Liver (tissue), 8 donors: ENCODE measurements at regions not wholly inside any gene's neighbourhood (a gene's known extent, or its start where the extent isn't known, plus 50 kb on each side); places are given as distances from the start of the nearest gene placed in this dataset.

ENCODE experiments used
- DNase-seq: peaks from one replicate; pipeline ENCODE4 v3.0.0-alpha.2; 2017; ENCODE audit warnings: low spot score
- H3K27ac ChIP-seq, 2 donors: one replicate each; pipeline ENCODE4 v1.7.0; 2013; ENCODE audit warnings: inconsistent platforms in 2 of 2, low read length in 2 of 2, control low read depth in 1 of 2, low read depth in 1 of 2, mild to moderate bottlenecking in 1 of 2
- H3K27me3 ChIP-seq, 4 donors: one replicate each; pipeline versions ENCODE4 v1.6.1 to v1.7.0; 2013; ENCODE audit warnings: low read length in 3 of 4, inconsistent platforms in 1 of 4, mild to moderate bottlenecking in 1 of 4, moderate library complexity in 1 of 4; ENCODE audit not compliant: control insufficient read depth in 4 of 4, insufficient read depth in 4 of 4
- H3K36me3 ChIP-seq, 4 donors: one replicate each; pipeline versions ENCODE4 v1.6.1 to v1.7.0; 2013; ENCODE audit warnings: low read length in 3 of 4, mild to moderate bottlenecking in 3 of 4, low read depth in 1 of 4, moderate library complexity in 1 of 4; ENCODE audit not compliant: control insufficient read depth in 4 of 4, insufficient read depth in 3 of 4
- H3K4me1 ChIP-seq, 4 donors: one replicate each; pipeline versions ENCODE4 v1.6.1 to v1.7.0; 2013; ENCODE audit warnings: low read length in 3 of 4, mild to moderate bottlenecking in 3 of 4, moderate library complexity in 1 of 4; ENCODE audit not compliant: control insufficient read depth in 4 of 4, insufficient read depth in 4 of 4
- H3K4me3 ChIP-seq, 3 donors: one replicate each; pipeline versions ENCODE4 v1.6.1 to v1.7.0; 2013; ENCODE audit warnings: low read length in 3 of 3, control low read depth in 1 of 3, low read depth in 1 of 3, mild to moderate bottlenecking in 1 of 3
- H3K9ac ChIP-seq, 2 donors: one replicate each; pipeline ENCODE4 v1.7.0; 2013; ENCODE audit warnings: low read length in 2 of 2, mild to moderate bottlenecking in 2 of 2, moderate library complexity in 2 of 2, control low read depth in 1 of 2, low read depth in 1 of 2
- H3K9me3 ChIP-seq, 4 donors: one replicate each; pipeline versions ENCODE4 v1.6.1 to v1.7.0; 2013; ENCODE audit warnings: low read length in 3 of 4; ENCODE audit not compliant: control insufficient read depth in 4 of 4
- CTCF ChIP-seq: fragments of 150-350 bp; IDR thresholded peaks from 2 replicates; pipeline ENCODE4 v1.5.1; 2017; ENCODE audit warnings: improper control_type of control experiment, low read depth, low read length; ENCODE audit not compliant: missing input control
- EGR1 ChIP-seq, 2 donors: IDR thresholded peaks; 2 replicates each; pipeline ENCODE4 v1.6.1; 2016 to 2018; ENCODE audit warnings: antibody characterized with exemption in 2 of 2, low read depth in 2 of 2
- FOXA1 ChIP-seq: IDR thresholded peaks from 2 replicates; pipeline ENCODE4 v1.6.1; 2016; ENCODE audit warnings: antibody characterized with exemption
- FOXA2 ChIP-seq: IDR thresholded peaks from 2 replicates; pipeline ENCODE4 v1.6.1; 2016; ENCODE audit warnings: antibody characterized with exemption
- GABPA ChIP-seq, 2 donors: IDR thresholded peaks in 1 of 2; conservative IDR thresholded peaks in 1 of 2; 2 replicates each; pipeline ENCODE4 v1.6.1; 2016; ENCODE audit warnings: antibody characterized with exemption in 2 of 2, mild to moderate bottlenecking in 1 of 2, moderate library complexity in 1 of 2
- HNF4A ChIP-seq, 2 donors: conservative IDR thresholded peaks; 2 replicates each; pipeline ENCODE4 v1.6.1; 2016; ENCODE audit warnings: antibody characterized with exemption in 2 of 2, mild to moderate bottlenecking in 2 of 2
- HNF4G ChIP-seq: IDR thresholded peaks from 2 replicates; pipeline ENCODE4 v1.6.1; 2016; ENCODE audit warnings: antibody characterized with exemption
- MAX ChIP-seq: IDR thresholded peaks from 2 replicates; pipeline ENCODE4 v1.6.1; 2016; ENCODE audit warnings: antibody characterized with exemption
- NR2F2 ChIP-seq: IDR thresholded peaks from 2 replicates; pipeline ENCODE4 v1.6.1; 2016; ENCODE audit warnings: antibody characterized with exemption
- RAD21 ChIP-seq, 2 donors: IDR thresholded peaks; 2 replicates each; pipeline ENCODE4 v1.6.1; 2016; ENCODE audit warnings: antibody characterized with exemption in 2 of 2, mild to moderate bottlenecking in 2 of 2
- REST ChIP-seq: IDR thresholded peaks from 2 replicates; pipeline ENCODE4 v1.6.1; 2016; ENCODE audit warnings: antibody characterized with exemption, mild to moderate bottlenecking
- RXRA ChIP-seq, 2 donors: IDR thresholded peaks; 2 replicates each; pipeline ENCODE4 v1.6.1; 2017 to 2018; ENCODE audit warnings: antibody characterized with exemption in 2 of 2, mild to moderate bottlenecking in 1 of 2
- SP1 ChIP-seq: IDR thresholded peaks from 2 replicates; pipeline ENCODE4 v1.6.1; 2018; ENCODE audit warnings: antibody characterized with exemption, mild to moderate bottlenecking
- TAF1 ChIP-seq: conservative IDR thresholded peaks from 2 replicates; pipeline ENCODE4 v1.6.1; 2016; ENCODE audit warnings: antibody characterized with exemption, mild to moderate bottlenecking
- YY1 ChIP-seq: IDR thresholded peaks from 2 replicates; pipeline ENCODE4 v1.6.1; 2016; ENCODE audit warnings: antibody characterized with exemption, mild to moderate bottlenecking
- WGBS: extraction: QIAGEN DNeasy Blood & Tissue Kit; methylation state at CpG from one replicate; pipeline ENCODE4 v1.1.7; 2013; 5-methylcytosine and 5-hydroxymethylcytosine counted together
- TF ChIP-seq, protein P1 (sequence below): IDR thresholded peaks from 2 replicates; pipeline ENCODE4 v1.6.1; 2016; ENCODE audit warnings: antibody characterized with exemption
- donor health status: healthy.
- donor health status: healthy.
- donor health status: healthy.
- donor health status: healthy.
- donor health status: healthy.

DNA sequence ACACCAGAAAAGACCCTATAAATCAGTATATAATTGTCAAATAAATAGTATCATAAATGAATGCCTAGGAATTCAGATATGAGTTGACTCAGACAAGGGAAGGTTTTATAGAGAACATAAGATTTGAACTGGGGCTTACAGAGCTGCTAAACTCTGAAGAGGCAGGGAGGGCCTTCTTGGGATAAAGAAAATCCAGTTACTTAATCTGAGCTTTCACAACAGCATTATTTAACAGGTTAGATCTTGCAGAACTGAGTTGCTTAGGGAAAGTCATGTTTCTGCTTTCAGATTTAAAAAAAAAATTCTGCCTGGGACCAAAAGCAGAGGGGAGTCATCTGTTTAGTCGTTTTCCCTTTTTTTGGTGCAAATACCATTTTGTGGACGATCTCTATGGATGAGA, 594.8 kb upstream of the FZD8 start (continued):
- TF ChIP-seq REST (no peak), TAF1 (no peak)

DNA sequence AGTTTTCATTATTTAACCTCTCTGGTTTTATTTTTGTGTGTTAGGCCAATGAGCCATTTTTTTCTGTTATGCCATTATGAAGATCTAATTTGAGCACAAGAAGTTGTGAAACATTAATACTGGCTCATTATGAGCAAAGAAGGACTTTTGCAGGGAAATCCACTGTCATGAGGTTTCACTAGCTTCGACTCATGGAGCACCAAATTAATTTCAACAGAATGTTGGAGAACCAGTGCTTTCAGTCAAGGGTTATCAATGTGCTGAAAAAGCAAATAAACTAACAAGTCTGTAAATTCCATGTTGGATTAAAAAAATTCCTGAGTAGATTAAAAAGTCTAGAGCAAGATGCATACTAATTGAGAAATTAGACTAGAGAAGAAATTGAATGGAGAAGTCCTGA, 594.2 kb upstream of the FZD8 start:
- TF ChIP-seq SP1 (no peak), FOXA1 (no peak), CTCF (no peak)
- TF ChIP-seq, protein P1, sequence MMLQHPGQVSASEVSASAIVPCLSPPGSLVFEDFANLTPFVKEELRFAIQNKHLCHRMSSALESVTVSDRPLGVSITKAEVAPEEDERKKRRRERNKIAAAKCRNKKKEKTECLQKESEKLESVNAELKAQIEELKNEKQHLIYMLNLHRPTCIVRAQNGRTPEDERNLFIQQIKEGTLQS: no peak
- Histone ChIP-seq H3K4me1 (no peaks in the 10 kb centered on the region), H3K9ac (no peak overlapping the region), H3K9me3 (peaks cover 0 to 6% (median 0%) of the 10 kb centered on the region in 4 donors), H3K36me3 (no peaks in the 10 kb centered on the region), H3K27ac (no peak overlapping the region), H3K27me3 (no peaks in the 10 kb centered on the region), H3K4me3 (no peak overlapping the region)
- 51% methylated on average over 1 of the region's 1 CpG for WGBS
- no peak for DNase-seq

GRCh38 chr10:36232935-36233334, 590.8 kb upstream of the FZD8 start:
- Histone ChIP-seq H3K4me3 (no peak overlapping the region), H3K4me1 (no peaks in the 10 kb centered on the region), H3K9me3 (no peaks in the 10 kb centered on the region), H3K36me3 (no peaks in the 10 kb centered on the region), H3K27me3 (no peaks in the 10 kb centered on the region), H3K27ac (no peak overlapping the region), H3K9ac (no peak overlapping the region)
- no peak for DNase-seq
- WGBS: 77% methylated on average over 3 of the region's 3 CpGs
- TF ChIP-seq FOXA1 (no peak), TAF1 (no peak), FOXA2 (no peak), MAX (no peak), SP1 (no peak), HNF4A (conservative IDR thresholded peaks at IDR 0.05) (no peak), NR2F2 (no peak), REST (no peak), GABPA (IDR thresholded peaks at IDR 0.05 in 1 of 2, conservative IDR thresholded peaks at IDR 0.05 in 1 of 2) (no peak), EGR1 (IDR thresholded peaks at IDR 0.05; ENCODE audit: low read depth in 2 of 2) (no peak), HNF4G (no peak), CTCF (no peak), YY1 (no peak), RAD21 (IDR thresholded peaks at IDR 0.05) (no peak), RXRA (IDR thresholded peaks at IDR 0.05) (no peak)
- TF ChIP-seq, protein P1: no peak
